ENCODE measurements at regions not wholly inside any gene's neighbourhood (a gene's known extent, or its start where the extent isn't known, plus 50 kb on each side); places are given as distances from the start of the nearest gene placed in this dataset.
A peak's percentile ranks its signal among the peaks of the same experiment; 100 is the strongest.

- no peak for DNase-seq
Observed at GRCh38 chr6:33862536-33862935, 58.7 kb upstream of the MLN start.

GRCh38 chr6:33861722-33862121 lies 57.9 kb upstream of the MLN start:
- peak in 1 of 5 donors; percentile 74 for DNase-seq

GRCh38 chr6:33860706-33861474 lies 57.1 kb upstream of the MLN start:
- DNase-seq: peak in 2 of 5 donors; percentile 19 to 95

GRCh38 chr6:33860006-33860405 lies 56.2 kb upstream of the MLN start:
- no peak for DNase-seq

GRCh38 chr6:33858804-33859505 lies 55.2 kb upstream of the MLN start:
- no peak for DNase-seq

GRCh38 chr6:33857932-33858475 lies 54.2 kb upstream of the MLN start:
- DNase-seq: no peak

- DNase-seq: no peak
Observed at GRCh38 chr6:33857093-33857931, 53.5 kb upstream of the MLN start.

GRCh38 chr6:33856655-33857054 lies 52.9 kb upstream of the MLN start:
- DNase-seq: peak; percentile 24 to 94 (median 47)

- no peak for DNase-seq
Observed at GRCh38 chr6:33856031-33856590, 52.3 kb upstream of the MLN start.

- DNase-seq: no peak
Observed at GRCh38 chr6:33854572-33855030, 50.8 kb upstream of the MLN start.

- no peak for DNase-seq
Observed at GRCh38 chr6:33853736-33854135, 49.9 kb upstream of the MLN start.
